GM08714 (cell line): ENCODE measurements at regions not wholly inside any gene's neighbourhood (a gene's known extent, or its start where the extent isn't known, plus 50 kb on each side); places are given as distances from the start of the nearest gene placed in this dataset.

Source experiments
- H3K4me3 ChIP-seq: fragments of 200-500 bp; sonication (Bioruptor generic); 2 replicates; pipeline ENCODE4 v1.5.1; 2014; ENCODE audit warnings: mild to moderate bottlenecking, low read length, inconsistent platforms
- ZNF274 ChIP-seq: IDR thresholded peaks from 2 replicates; pipeline ENCODE4 v1.6.1; 2012; ENCODE audit warnings: mild to moderate bottlenecking, low read depth, low read length

- no peak overlapping the region for H3K4me3 ChIP-seq
- TF ChIP-seq ZNF274, result no peak
Observed at GRCh38 chr4:115790812-115791211, 677.4 kb upstream of the NDST4 start.

- TF ChIP-seq ZNF274, result no peak
- H3K4me3 ChIP-seq, result peak overlapping the region; percentile 46; the same call in 1 of the 2 replicates
Observed at GRCh38 chr4:115781528-115782146, 668.2 kb upstream of the NDST4 start.

GRCh38 chr4:115780835-115781234, 667.4 kb upstream of the NDST4 start:
- no peak overlapping the region for H3K4me3 ChIP-seq

GRCh38 chr4:115780268-115780667, 666.8 kb upstream of the NDST4 start:
- TF ChIP-seq ZNF274, result no peak
- H3K4me3 ChIP-seq, result no peak overlapping the region

More at GRCh38 chr4:115780835-115781234, 667.4 kb upstream of the NDST4 start:
- no peak for TF ChIP-seq ZNF274

- no peak for TF ChIP-seq ZNF274
- H3K4me3 ChIP-seq, result no peak overlapping the region
Observed at GRCh38 chr4:115770046-115770543, 656.7 kb upstream of the NDST4 start.

GRCh38 chr4:115769396-115769795, 656.0 kb upstream of the NDST4 start:
- no peak overlapping the region for H3K4me3 ChIP-seq
- no peak for TF ChIP-seq ZNF274

GRCh38 chr4:115763051-115763450, 649.6 kb upstream of the NDST4 start:
- no peak overlapping the region for H3K4me3 ChIP-seq
- TF ChIP-seq ZNF274, result no peak

- no peak overlapping the region for H3K4me3 ChIP-seq
- TF ChIP-seq ZNF274, result no peak
Observed at GRCh38 chr4:115759231-115759630, 645.8 kb upstream of the NDST4 start.

- TF ChIP-seq ZNF274, result no peak
- no peak overlapping the region for H3K4me3 ChIP-seq
Observed at GRCh38 chr4:115749404-115749803, 636.0 kb upstream of the NDST4 start.

GRCh38 chr4:115740806-115741205, 627.4 kb upstream of the NDST4 start:
- no peak for TF ChIP-seq ZNF274
- H3K4me3 ChIP-seq, result no peak overlapping the region

GRCh38 chr4:115729739-115730266, 616.4 kb upstream of the NDST4 start:
- no peak for TF ChIP-seq ZNF274
- no peak overlapping the region for H3K4me3 ChIP-seq

- H3K4me3 ChIP-seq, result no peak overlapping the region
- TF ChIP-seq ZNF274, result no peak
Observed at GRCh38 chr4:115723621-115724020, 610.2 kb upstream of the NDST4 start.

- H3K4me3 ChIP-seq, result no peak overlapping the region
- no peak for TF ChIP-seq ZNF274
Observed at GRCh38 chr4:115720611-115721010, 607.2 kb upstream of the NDST4 start.

GRCh38 chr4:115711575-115711974, 598.2 kb upstream of the NDST4 start:
- no peak overlapping the region for H3K4me3 ChIP-seq
- no peak for TF ChIP-seq ZNF274

- H3K4me3 ChIP-seq, result no peak overlapping the region
- TF ChIP-seq ZNF274, result no peak
Observed at GRCh38 chr4:115688961-115689360, 575.5 kb upstream of the NDST4 start.

- TF ChIP-seq ZNF274, result no peak
- H3K4me3 ChIP-seq, result no peak overlapping the region
Observed at GRCh38 chr4:115687052-115687755, 573.8 kb upstream of the NDST4 start.
